Skeletal muscle satellite cell (primary cell): ENCODE measurements at regions not wholly inside any gene's neighbourhood (a gene's known extent, or its start where the extent isn't known, plus 50 kb on each side); places are given as distances from the start of the nearest gene placed in this dataset.
"Not testable (repeated sequence)": the region's sequence is repeated elsewhere in the genome, so short reads cannot be mapped to it uniquely, and the experiment has no call there.

Experiments used
- H3K27me3 ChIP-seq: 2 replicates; pipeline ENCODE4 v1.7.0; 2013; ENCODE audit warnings: low read length; ENCODE audit not compliant: control insufficient read depth, insufficient read depth
- H3K36me3 ChIP-seq: 2 replicates; pipeline ENCODE4 v1.7.0; 2013; ENCODE audit warnings: mild to moderate bottlenecking, control low read depth, low read length; ENCODE audit not compliant: insufficient read depth
- H3K4me1 ChIP-seq: 2 replicates; pipeline ENCODE4 v1.7.0; 2013; ENCODE audit warnings: low read length; ENCODE audit not compliant: control insufficient read depth, insufficient read depth
- H3K4me2 ChIP-seq: 2 replicates; pipeline ENCODE4 v1.7.0; 2013; ENCODE audit warnings: mild to moderate bottlenecking, low read length
- H3K4me3 ChIP-seq: 2 replicates; pipeline ENCODE4 v1.7.0; 2013; ENCODE audit warnings: low read length
- H3K9ac ChIP-seq: 2 replicates; pipeline ENCODE4 v1.7.0; 2013; ENCODE audit warnings: mild to moderate bottlenecking, low read depth, low read length, moderate library complexity
- H3K9me3 ChIP-seq: replicated peaks from 2 replicates; pipeline ENCODE4 v1.7.0; 2013; ENCODE audit warnings: mild to moderate bottlenecking, control low read depth, low read length

- Histone ChIP-seq H3K4me3 (no peak overlapping the region), H3K4me2 (no peak overlapping the region), H3K4me1 (no peaks in the 10 kb centered on the region), H3K9me3 (no peaks in the 10 kb centered on the region), H3K9ac (no peak overlapping the region), H3K27me3 (no peaks in the 10 kb centered on the region), H3K36me3 (no peaks in the 10 kb centered on the region)
Measured at GRCh38 chr11:116374085-116374484, 398.7 kb downstream of the BUD13 start.

GRCh38 chr11:116373104-116373944 is 399.5 kb downstream of the BUD13 start:
- Histone ChIP-seq H3K4me3 (no peak overlapping the region), H3K4me1 (no peaks in the 10 kb centered on the region)

GRCh38 chr11:116371146-116371545 is 401.6 kb downstream of the BUD13 start:
- no peaks in the 10 kb centered on the region for H3K4me1 ChIP-seq
- no peaks in the 10 kb centered on the region for H3K27me3 ChIP-seq
- no peak overlapping the region for H3K9ac ChIP-seq
- no peaks in the 10 kb centered on the region for H3K9me3 ChIP-seq
- no peak overlapping the region for H3K4me3 ChIP-seq
- no peaks in the 10 kb centered on the region for H3K36me3 ChIP-seq
- no peak overlapping the region for H3K4me2 ChIP-seq

More at GRCh38 chr11:116373104-116373944, 399.5 kb downstream of the BUD13 start:
- Histone ChIP-seq H3K9me3 (no peaks in the 10 kb centered on the region), H3K9ac (no peak overlapping the region), H3K4me2 (no peak overlapping the region), H3K36me3 (no peaks in the 10 kb centered on the region), H3K27me3 (no peaks in the 10 kb centered on the region)

GRCh38 chr11:116368784-116369183 is 404.0 kb downstream of the BUD13 start:
- no peaks in the 10 kb centered on the region for H3K36me3 ChIP-seq
- H3K9me3 ChIP-seq = no peaks in the 10 kb centered on the region
- H3K4me1 ChIP-seq = no peaks in the 10 kb centered on the region
- no peak overlapping the region for H3K4me2 ChIP-seq
- H3K27me3 ChIP-seq = no peaks in the 10 kb centered on the region
- H3K4me3 ChIP-seq = no peak overlapping the region
- no peak overlapping the region for H3K9ac ChIP-seq

- Histone ChIP-seq H3K4me2 (no peak overlapping the region), H3K4me1 (no peaks in the 10 kb centered on the region), H3K4me3 (no peak overlapping the region), H3K9ac (no peak overlapping the region), H3K27me3 (no peaks in the 10 kb centered on the region), H3K9me3 (no peaks in the 10 kb centered on the region), H3K36me3 (no peaks in the 10 kb centered on the region)
Measured at GRCh38 chr11:116366980-116367645, 405.7 kb downstream of the BUD13 start.

GRCh38 chr11:116366451-116366850 is 406.3 kb downstream of the BUD13 start:
- Histone ChIP-seq H3K4me1 (no peaks in the 10 kb centered on the region), H3K4me2 (no peak overlapping the region), H3K4me3 (no peak overlapping the region), H3K9ac (no peak overlapping the region), H3K36me3 (no peaks in the 10 kb centered on the region), H3K27me3 (no peaks in the 10 kb centered on the region), H3K9me3 (no peaks in the 10 kb centered on the region)

- not testable (repeated sequence) for H3K9me3 ChIP-seq, H3K27me3 ChIP-seq, H3K4me1 ChIP-seq, H3K9ac ChIP-seq, H3K36me3 ChIP-seq, H3K4me2 ChIP-seq, H3K4me3 ChIP-seq
Measured at GRCh38 chr11:116364925-116365324, 407.9 kb downstream of the BUD13 start.

GRCh38 chr11:116364348-116364747 is 408.4 kb downstream of the BUD13 start:
- no peaks in the 10 kb centered on the region for H3K36me3 ChIP-seq
- no peak overlapping the region for H3K9ac ChIP-seq
- H3K4me3 ChIP-seq = no peak overlapping the region
- no peak overlapping the region for H3K4me2 ChIP-seq
- no peaks in the 10 kb centered on the region for H3K4me1 ChIP-seq
- H3K9me3 ChIP-seq = no peaks in the 10 kb centered on the region
- no peaks in the 10 kb centered on the region for H3K27me3 ChIP-seq

GRCh38 chr11:116360221-116360941 is 412.4 kb downstream of the BUD13 start:
- no peaks in the 10 kb centered on the region for H3K27me3 ChIP-seq

GRCh38 chr11:116357784-116358544 is 414.8 kb downstream of the BUD13 start:
- no peaks in the 10 kb centered on the region for H3K4me1 ChIP-seq
- H3K27me3 ChIP-seq = no peaks in the 10 kb centered on the region
- no peak overlapping the region for H3K4me3 ChIP-seq
- H3K9me3 ChIP-seq = peaks cover 4% of the 10 kb centered on the region
- no peak overlapping the region for H3K4me2 ChIP-seq
- H3K9ac ChIP-seq = no peak overlapping the region
- H3K36me3 ChIP-seq = no peaks in the 10 kb centered on the region

More at GRCh38 chr11:116360221-116360941, 412.4 kb downstream of the BUD13 start:
- Histone ChIP-seq H3K4me3 (no peak overlapping the region), H3K9ac (no peak overlapping the region), H3K36me3 (no peaks in the 10 kb centered on the region), H3K4me1 (no peaks in the 10 kb centered on the region), H3K9me3 (peaks cover 4% of the 10 kb centered on the region), H3K4me2 (no peak overlapping the region)

- Histone ChIP-seq H3K36me3 (no peaks in the 10 kb centered on the region), H3K4me3 (no peak overlapping the region), H3K4me1 (no peaks in the 10 kb centered on the region), H3K4me2 (no peak overlapping the region), H3K27me3 (no peaks in the 10 kb centered on the region), H3K9ac (no peak overlapping the region), H3K9me3 (peaks cover 4% of the 10 kb centered on the region)
Measured at GRCh38 chr11:116356451-116356850, 416.3 kb downstream of the BUD13 start.
